HG02840 (cell line): ENCODE measurements at regions not wholly inside any gene's neighbourhood (a gene's known extent, or its start where the extent isn't known, plus 50 kb on each side); places are given as distances from the start of the nearest gene placed in this dataset.
"Not testable (repeated sequence)": the region's sequence is repeated elsewhere in the genome, so short reads cannot be mapped to it uniquely, and the experiment has no call there.

Experiments used
- ATAC-seq: cut with Tn5 transposase; IDR thresholded peaks from one replicate; pipeline ENCODE4 v1.9.1; 2021; ENCODE audit warnings: mild to moderate bottlenecking, moderate library complexity, moderate number of reproducible peaks; ENCODE audit not compliant: unreplicated experiment, low FRiP score

DNA sequence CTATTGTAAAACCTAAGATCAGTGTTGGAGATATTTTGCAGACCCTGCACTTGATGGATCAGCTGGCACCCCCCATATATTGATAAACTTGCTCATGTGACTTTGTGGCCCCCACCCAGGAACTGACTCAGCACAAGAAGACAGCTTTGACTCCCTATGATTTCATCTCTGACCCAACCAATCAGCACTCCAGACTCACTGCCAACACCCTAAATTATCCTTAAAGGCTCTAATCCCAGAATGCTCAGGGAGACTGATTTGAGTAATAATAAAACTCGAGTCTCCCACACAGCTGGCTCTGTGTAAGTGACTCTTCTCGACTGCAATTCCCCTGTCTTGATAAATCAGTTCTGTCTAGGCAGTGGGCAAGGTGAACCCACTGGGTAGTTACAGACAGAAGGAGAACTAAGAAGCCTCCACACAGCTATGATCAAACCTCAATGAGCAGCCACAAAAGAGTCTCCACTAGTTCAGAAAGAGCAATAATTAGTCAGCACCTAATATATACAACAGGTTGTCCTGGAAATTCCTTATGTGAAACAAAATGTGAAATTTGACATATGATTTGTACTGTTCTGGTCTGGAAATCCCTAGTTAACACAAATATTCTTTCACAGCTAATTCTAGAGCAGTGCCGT lies 52.2 kb downstream of the ACTL7B start:
- ATAC-seq: no peak

DNA sequence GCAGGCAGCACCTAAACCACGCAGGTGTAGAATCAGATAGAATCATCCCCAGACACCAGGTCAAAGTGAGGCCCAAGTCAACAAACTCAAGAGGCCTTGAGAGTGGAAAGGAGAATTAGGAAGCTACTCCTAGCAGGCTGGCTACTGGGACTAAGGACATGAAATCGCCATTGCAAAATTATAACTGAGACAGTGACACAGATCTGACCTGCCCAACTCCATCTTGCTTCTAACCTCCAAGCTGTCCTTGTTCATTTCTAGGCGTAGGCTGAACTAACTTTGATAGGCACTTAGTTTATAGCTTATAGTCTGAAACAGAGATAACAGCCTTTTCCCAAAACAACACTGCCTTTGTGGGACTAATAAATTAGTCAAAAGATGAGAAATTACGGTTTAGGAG lies 52.8 kb downstream of the ACTL7B start:
- ATAC-seq: no peak

DNA sequence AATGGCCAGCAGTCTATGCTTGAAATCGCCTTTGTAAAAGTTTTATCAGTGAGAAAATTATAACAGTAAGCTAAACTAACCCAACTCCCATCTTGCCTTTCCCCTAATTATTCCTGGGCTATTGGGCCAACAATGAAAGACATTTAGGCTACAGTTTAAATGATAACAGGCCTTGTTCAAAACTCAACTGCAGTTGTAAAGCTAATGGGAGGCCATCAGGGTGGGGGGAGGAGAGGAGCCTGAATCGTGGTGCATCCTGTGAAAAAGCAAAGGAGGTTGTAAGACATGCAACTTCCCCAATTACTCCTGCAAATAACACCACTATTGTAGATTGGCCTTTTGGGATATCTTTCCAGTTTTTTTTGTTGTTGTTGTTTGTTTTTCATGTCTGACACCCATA lies 53.8 kb downstream of the ACTL7B start:
- no peak for ATAC-seq

DNA sequence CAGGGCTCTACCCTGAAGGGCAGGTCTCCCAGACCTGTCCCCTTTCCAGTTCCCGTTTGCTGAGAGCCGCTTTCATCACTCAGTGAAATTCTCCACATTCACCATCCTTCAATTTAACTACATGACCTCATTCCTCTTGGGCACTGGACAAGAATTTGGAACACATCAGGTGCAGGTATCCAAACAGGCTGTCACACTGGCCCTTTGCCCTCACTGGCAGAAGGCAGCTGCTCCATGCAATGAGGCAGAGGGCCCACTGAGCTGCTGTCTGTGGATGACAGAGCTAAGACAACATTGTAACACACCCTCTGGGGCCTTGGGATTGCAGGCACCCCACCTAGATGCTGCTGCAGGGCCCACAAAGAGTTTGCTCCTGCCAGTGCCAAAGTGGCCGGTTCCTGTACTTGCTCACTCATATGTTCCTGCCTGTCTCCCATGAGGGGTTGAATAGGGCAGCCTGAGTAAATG lies 55.1 kb downstream of the ACTL7B start:
- ATAC-seq: no peak

DNA sequence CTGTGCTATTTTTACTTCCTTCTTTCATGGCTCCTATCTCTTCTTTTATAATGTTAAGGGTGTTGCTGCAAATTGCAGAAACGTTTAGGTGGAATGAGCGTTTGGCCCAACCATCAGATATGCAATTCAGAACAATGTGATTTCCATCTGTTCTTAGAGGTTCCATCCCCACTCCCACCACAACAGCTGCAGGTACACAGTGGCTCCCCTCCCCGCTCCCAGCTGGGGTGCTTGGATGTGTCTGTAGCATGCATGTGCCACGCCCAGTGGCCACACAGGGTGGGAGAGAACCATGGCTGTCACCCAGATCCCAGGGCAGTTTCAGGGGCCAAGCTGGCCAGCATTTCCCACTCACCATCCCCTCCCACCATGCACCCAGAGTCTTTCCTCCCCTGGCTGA lies 62.2 kb downstream of the ACTL7B start:
- ATAC-seq: no peak

DNA sequence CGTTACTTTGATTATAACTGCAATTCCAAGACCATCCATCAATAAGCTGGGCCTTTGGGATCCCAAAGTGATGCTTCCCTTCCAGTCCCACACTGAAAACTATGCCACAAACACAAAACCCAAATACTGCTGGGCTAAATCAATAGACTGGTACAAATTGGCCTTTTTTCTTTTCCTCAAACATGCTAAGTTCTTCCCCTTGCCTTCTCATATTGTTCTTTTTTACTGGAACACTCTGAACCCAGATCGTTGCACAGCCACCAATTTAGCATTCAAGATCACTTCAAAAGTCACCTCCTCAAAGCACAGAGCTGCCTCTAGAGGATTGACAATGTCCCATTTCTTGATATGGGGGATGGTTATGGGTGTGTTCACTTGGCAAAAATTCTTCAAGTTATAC lies 66.0 kb downstream of the ACTL7B start:
- ATAC-seq: no peak

DNA sequence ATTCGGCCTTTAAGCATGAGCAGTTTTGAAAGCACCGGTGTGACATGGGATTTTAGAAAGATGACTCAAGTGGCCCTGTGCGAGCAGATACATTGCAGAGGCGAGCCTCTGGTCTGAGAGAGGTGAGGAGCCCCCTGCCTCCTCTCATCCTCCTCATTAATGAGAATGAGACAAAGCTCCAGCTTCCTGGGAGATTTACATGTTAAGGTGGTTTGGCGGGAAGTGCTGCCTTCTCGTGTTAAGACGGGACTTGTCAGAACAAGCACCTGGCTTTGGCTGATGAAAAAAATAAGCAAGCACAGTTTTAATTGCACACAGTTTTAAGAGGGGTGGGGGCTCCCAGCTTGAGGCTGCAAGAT lies 68.1 kb downstream of the ACTL7B start:
- ATAC-seq: no peak

DNA sequence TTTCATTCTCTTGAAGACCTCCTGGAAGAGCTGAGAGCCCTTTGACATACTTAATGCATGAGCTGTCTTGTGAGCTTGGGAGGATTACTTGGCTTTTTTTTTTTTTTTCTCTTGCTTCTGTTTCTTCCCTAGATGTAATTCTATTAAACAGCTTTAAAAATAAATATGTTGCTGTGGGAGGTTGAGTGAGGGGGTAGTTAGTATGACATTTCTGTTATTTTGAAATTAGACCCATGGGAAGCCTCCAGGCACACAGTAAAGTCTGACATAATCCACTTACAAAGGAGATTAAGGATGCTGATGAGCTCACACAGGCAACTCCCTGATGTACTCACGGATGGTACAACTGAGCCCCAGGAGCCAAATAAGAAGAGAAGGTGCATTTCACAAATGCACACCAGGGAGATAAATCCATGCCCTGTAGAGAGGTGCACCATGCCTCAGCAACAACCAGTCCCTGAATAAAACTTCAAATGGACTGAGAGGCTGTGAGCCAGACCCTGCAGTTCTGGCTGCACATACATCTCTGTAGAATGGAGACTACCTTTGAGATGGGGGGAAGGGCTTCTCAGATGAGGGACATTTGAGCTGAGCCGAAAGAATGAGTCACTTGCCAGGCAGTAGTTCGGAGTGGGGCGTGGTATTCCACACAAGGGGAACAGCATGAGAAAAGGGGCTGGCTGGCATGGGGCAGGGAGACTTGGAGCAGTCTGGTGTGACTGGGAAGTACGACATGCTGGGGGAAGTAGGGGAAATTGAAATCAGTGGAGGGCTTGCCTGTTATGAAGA lies 68.7 kb downstream of the ACTL7B start:
- no peak for ATAC-seq

DNA sequence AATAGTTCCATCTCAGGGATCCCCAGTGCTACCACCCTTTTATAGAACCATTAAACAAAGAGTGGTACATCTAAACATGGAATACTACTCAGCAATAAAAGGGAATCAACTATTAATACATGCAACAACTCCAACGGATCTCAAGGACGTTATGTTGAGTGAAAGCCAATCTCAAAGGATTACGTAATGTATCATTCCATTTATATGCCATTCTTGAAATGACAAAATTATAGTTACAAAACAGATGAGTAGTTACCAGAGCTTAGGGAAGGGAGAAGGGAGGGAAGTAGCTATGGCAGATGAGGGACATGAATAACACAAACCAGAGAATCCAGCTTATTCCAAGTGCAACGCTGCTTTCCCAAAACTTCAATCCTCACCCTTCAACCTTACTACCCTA lies 69.5 kb downstream of the ACTL7B start:
- ATAC-seq: no peak

DNA sequence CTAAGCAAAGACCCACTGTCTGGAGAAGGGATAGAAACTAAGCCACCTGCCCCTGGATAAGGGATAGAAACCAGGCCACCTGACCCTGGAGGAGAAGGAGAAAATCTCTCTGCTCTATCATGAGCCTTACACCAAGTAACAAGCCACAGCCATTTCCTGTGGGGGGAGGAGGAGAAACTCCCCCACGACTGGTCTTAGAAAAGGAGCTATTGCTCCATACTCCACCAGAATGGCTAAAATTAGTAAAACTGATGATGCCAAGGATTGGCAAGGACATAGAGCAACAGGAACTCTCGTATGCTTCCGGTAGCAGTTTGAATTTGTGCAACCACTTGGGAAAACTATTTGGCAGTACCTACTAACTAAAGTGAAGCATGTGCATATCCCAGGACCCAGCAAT lies 70.8 kb downstream of the ACTL7B start:
- no peak for ATAC-seq

DNA sequence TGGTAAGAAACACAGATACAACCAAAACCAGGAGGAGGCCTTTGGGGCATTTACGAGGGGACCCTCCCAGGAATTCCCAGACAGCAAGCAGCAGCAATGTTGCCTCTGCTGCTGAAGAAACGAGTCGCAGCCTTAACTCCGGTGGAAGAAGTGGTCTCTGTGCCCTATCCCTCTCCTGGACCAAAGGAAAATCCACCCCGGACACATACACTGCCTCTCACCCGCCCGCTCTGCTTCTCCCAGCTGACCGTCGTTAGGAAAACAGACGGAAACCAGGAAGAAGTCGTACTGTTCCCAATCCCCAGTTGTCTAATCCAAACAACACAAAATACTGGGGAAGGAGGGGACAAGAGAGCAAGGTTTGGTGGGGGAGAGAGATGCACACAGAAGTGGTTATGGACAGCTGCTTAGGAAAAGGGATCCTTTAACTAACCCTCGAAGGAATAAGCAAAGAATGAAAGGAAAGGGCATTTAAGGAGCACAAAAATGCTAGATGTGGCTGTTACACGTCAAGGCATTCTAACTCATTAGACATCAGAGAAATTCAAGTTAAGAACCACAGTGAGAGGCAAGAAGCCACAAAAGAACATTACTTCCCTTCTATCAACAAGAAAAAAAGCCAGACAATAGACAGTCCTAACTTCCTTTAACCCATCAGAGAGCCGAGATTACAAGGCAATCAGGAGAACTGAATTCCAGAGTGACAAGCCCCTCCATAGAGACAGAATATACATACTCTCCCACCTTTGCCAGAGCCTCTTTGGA lies 71.9 kb downstream of the ACTL7B start:
- no peak for ATAC-seq

DNA sequence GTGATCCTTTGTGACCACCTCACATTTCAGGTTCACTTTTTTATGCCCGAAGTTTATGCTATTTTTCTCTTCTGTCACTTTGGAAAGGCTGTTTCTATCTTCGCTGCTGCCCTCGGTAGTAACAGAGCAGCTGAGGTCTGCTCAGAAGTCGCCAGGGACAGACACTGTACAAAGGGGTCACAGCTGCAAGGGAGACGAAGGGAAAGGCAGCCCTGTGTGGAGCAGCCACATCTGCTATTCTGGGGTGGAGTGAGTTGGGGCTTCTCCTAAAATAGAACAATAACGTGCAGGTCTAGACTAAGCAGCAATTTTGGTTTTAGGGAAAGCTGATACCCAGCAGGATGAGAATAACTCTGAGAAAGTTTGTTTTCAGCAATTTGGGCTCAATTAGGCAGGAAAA lies 72.5 kb downstream of the ACTL7B start:
- ATAC-seq: no peak

DNA sequence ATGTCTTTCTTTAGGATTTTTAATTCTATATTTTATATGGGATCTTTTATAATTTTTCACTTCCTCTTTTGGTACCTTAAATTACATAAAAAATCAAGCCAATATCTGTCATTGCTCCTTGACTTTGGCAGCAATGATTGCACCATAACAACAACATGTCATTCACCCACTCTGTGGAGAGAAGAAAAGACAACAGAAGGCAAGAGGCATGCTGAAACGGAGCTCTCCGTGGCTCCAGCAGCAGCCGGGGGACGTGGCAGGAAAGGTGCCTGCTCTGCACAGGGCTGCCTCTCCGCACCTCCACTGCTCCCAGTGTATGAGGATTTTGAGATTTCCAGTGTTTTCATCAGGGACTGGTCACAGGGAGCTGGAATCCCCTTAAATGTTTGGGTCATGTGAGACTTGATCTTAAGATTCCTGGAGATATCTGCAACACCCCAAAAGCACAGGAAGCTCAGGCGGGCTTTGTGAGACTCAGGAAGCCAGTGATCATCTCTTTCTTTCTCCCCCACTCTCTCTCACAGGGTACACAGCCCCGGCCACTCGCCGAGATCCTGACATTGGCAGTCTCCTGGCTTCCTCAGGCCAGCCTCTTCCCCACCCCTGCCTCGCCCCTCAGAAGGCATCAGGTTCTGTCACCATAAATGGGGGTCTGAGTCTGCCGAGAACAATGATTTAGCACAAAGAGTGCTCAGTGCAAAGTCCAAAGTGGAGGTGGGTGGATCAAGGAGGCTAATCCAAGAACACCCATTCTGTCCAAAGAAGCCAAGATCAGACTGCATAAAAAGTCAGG lies 74.6 kb downstream of the ACTL7B start:
- ATAC-seq: no peak

DNA sequence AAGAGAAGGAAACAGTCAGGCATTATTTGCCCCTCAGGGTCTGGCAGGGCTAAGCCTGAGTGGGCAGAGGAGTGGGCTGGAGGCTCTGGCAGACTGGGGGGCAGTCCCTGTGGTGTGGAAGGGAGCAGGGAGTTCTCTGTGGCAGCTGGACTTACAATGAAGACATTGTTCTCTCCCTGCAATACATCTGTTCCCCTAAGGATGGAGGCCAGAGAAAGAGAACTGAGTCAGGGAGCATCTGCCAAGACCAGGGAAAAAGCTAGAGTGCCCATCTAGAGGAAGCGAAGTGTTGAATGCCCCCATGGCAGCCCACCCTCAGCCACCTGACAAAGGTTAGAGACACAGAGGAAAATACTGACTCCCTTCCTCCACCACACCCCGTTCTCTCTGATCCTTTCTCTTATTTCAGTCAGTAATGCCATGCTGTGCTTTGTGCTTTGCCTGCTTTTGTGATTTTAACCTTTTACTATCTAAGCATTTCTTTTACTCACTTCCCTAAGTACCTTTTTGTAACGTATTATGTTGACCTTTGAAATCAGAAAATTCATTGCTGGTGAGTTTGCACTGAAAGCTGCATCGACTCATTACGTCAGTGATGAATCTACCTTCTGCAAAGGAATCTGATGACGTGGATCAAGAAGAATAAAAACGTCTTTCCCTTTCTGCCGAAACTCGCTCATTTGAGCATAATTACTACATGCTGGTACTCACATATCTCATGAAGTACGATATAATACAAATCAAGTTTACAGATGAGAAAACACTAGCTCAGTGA lies 76.0 kb downstream of the ACTL7B start:
- ATAC-seq: no peak

DNA sequence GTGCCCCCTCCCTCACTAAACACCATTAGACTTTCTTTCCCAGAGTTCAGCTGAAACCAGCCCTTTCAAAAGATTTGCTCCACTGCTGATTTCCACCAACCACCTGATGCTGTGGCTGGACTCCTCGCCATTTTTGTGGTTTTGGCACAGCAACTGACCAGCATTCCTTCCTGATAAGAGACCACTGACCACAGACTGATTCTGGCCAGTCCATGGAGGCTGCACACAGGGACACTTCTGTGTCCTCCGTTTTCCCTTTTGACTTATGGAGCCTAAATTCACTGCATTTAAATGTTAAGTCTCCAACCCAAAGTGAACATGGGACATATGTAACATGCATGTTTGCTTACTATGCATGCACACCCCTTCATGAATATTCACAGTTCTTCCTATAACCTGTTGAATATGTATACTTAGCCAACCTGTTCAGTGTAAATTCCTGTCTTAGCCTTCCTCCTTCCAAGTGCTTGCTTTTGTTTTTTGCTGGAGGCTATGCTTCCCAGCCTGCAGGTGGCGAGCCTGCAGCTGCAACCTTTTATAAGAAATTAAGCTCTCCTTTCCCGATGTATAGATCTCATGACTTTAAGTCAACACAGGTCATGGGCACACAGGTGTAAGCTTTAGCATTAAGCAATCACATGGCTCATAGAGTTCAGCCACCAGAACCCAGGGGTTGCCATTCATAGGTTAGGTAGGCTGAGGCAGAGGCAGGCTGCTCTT lies 78.7 kb downstream of the ACTL7B start:
- no peak for ATAC-seq

DNA sequence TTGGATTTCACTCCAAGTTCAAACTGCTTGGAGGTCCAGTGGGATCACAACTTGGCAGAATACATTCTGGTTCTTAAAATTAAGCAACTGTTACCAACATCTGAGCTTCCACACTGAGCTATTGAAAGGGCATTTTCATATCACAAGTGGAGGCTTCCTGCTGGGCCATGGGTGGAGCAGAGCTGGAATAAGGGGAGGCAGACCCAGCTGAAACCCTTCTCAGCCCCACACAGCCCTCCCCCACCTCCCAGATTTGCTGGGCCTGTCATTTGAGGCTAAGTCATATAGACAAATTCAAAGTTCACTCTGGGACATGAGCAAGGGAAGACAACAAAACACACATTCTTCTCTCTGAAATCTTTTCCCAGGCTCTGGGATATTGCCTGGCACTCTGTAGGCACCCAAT lies 79.9 kb downstream of the ACTL7B start:
- ATAC-seq: no peak

DNA sequence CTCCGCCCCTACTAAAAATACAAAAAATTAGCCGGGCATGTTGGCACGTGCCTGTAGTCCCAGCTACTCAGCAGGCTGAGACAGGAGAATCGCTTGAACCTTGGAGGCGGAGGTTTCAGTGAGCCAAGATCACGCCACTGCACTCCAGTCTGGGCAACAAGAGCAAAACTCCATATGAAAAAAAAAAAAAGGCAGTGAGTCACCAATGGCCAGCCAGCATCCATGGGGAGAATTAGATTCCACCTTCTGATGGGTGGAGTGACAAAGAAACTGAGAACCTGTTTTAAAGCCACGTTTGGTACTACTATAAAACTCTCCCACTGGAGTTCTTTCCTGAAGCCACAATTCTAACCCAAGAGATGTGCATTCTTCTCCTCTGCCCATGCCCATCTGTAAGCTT lies 81.7 kb downstream of the ACTL7B start:
- not testable (repeated sequence) for ATAC-seq

DNA sequence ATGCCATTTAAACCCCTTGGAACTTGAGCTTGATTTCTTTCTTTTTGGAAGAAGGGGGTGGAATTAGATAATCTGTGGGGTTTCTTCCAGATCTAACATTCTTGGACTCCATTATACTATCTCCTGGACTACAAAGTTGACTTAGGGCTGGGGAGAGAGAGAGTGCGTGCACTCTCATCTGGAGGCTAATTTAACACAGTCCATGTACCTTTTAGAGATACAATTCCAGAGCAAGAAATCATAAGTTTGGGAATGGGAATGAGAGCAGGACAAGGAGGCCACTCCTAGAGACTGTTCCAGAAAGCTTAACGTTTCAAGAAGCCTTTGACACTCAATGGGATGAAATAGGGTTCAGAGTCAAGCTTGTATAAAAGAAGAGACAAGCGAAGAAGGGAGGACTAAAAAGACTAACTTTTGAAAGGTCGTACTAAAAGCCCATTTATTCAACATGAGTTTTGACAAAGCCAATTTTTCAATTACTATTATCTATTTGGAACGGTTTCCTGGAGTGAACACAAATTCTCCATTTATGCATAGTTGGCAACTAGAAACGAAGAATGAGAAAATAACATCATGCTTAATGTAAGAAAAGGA lies 83.4 kb downstream of the ACTL7B start:
- no peak for ATAC-seq

DNA sequence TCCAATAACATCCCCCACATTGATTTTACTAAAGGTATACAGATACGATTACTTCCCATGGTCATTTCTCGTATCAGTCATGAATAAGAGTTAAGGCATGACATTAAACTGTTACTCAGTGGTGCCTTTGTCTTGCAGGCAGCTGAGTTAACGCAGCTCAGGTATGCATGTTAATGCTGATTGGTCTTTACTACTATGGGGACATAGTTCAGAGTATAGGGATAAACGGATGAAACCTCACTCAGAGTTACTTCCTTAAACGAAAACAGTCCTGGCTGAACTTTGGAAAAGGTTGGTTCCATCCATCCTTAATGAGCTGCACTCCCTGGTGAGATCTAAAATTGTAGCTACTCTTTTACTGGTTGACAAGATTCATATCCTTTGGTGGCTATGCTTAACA lies 87.0 kb downstream of the ACTL7B start:
- ATAC-seq: no peak
